HG03571 (cell line): ENCODE measurements at regions not wholly inside any gene's neighbourhood (a gene's known extent, or its start where the extent isn't known, plus 50 kb on each side); places are given as distances from the start of the nearest gene placed in this dataset.

Experiments
- ATAC-seq: cut with Tn5 transposase; IDR thresholded peaks from one replicate; pipeline ENCODE4 v1.9.1; 2021; ENCODE audit not compliant: unreplicated experiment

- ATAC-seq, result no peak
These were observed 648.3 kb upstream of the CFAP20DC start for GRCh38 chr3:59698091-59698490.

DNA sequence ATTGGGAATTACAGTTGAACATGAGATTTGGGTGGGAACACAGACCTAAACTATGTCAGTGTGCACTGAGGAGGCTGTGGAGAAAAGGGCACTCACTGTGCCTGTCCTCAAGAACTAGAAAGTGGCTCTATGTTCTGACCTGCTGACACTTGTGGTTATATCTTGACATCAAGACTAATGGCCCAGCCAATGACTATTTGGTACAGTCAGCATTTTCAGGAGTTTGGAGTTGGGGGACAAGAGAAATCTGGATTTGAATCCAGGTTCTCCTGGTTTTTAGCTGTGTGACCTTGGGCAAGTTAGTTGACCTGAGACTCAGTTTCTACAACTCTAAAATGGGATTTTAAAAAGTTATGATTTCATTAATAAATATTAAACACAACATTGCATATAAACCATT is 647.0 kb upstream of the CFAP20DC start:
- no peak for ATAC-seq

- ATAC-seq, result no peak
These were observed 646.0 kb upstream of the CFAP20DC start for GRCh38 chr3:59695860-59696259.

- no peak for ATAC-seq
These were observed 642.3 kb upstream of the CFAP20DC start for GRCh38 chr3:59692117-59692516.

DNA sequence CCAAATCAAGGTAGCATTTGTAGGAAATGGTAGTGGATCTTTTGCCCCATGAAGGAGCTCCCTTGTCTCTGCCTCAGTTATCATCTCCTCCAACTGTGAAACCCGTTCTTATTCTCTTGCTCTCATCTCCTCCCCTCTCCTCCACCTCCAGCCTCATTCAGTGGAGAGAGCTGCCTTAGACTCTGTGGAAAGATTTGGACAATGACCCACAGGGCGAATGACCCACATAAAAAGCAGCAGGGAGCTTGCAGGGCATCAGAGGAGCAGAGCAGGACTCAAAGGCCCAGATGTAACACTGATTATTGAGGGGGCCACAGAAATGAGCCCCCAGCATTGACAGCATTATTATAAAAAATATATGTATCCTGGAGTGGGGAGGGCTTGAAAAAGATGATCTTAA is 641.1 kb upstream of the CFAP20DC start:
- no peak for ATAC-seq

- ATAC-seq, result no peak
These were observed 638.8 kb upstream of the CFAP20DC start for GRCh38 chr3:59688636-59689035.

- ATAC-seq, result no peak
These were observed 635.6 kb upstream of the CFAP20DC start for GRCh38 chr3:59685432-59685831.

- ATAC-seq, result no peak
These were observed 634.9 kb upstream of the CFAP20DC start for GRCh38 chr3:59684766-59685165.

DNA sequence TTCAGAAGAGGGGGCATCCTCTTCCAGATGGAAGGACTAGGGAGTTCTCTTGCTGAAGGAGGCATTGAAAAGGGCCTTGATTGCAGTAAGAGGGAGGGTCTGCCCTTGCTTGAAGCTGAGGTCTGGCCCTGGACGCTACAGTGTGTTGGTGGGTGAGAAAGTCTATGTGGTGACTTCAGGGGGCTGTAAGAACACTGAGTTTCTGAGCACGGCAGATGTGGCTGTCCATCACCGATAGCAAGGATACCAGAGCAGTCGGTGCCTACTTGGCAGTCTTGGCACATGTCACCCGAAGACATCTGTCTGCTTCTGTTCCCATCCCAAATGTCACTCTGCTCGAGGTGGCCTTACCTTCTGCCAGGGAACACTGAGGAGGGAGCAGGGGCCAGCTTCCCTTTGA is 631.1 kb upstream of the CFAP20DC start:
- ATAC-seq, result no peak

DNA sequence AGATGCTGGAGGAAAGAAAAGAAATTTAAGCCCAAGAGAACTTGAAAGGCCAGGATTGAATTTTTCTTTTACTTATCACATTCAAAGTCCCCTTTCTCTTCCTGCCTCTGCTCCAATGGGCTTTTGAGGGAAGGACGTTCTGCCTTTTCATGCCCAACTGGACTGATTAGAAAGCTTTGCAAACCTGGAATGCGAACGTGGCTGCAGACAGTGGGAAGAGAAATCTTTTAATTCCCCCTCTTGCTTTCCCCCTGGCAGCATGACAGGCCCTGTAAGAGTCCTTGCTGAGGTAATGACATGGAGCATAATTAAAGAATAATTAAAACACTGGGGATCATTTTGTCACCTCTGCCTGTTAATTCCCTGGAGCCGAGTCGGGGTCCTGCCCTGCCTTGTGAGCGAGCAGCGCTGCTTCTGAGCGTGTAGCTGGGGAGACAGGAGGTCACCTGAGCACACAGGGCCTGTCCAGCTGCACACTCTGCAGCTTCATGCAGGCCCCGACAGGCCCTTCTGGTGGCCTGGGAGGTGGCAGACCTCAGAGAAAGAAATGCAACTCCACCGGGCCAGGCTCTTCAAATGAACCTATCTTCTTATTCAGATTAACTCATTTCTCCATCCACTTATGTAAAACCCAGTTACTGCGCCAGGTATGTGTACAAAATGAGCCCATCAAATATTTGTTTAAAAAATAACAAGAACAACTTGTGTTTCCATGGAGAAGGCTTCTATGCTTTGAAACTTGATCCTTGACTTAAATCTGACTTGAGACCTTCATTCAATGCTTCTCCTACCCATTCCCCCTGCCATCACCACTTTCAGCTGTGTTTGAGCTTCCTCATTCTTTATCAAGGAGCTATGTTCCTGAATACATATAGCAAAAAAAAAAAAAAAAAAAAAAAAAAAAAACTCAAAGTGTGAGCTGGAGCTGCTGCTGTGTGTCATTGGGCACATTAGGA is 628.2 kb upstream of the CFAP20DC start:
- ATAC-seq, result no peak

GRCh38 chr3:59675495-59675894 is 625.7 kb upstream of the CFAP20DC start:
- no peak for ATAC-seq

DNA sequence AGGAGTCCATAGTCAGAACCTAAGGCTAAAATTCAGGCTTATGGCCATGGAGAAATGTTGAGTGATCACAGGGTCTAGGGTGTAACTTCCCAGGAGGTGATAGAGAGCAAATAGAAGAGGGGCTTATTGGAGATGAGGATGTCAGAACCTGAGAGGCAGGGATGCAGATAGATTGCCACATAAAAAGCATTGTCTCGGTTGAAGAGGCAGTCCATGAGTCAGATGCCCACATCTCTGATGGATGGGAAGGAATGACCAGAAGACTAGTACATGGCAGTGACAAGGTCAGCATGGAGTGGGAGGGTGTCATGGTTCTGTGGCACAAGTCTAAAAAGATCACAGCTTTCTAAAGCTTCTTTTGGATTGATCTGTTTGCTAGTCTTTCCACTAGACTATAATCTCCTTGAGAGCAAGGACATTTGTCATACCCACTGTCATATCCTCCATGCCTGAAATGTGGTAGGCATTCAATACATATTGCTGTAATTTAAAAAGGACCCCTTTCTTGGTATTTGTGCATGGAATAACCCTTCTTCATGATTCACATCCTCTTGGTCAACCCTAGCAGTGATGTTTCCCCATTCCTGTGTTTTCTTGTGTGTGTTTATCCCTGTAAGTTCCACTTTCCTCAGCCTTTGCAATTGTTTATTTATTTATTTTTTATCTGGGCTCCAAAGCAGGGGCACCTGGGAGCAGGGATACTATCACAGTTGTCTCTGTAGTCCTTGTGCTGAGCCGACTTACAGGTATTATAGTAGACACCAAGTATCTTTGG is 613.4 kb upstream of the CFAP20DC start:
- ATAC-seq, result no peak

DNA sequence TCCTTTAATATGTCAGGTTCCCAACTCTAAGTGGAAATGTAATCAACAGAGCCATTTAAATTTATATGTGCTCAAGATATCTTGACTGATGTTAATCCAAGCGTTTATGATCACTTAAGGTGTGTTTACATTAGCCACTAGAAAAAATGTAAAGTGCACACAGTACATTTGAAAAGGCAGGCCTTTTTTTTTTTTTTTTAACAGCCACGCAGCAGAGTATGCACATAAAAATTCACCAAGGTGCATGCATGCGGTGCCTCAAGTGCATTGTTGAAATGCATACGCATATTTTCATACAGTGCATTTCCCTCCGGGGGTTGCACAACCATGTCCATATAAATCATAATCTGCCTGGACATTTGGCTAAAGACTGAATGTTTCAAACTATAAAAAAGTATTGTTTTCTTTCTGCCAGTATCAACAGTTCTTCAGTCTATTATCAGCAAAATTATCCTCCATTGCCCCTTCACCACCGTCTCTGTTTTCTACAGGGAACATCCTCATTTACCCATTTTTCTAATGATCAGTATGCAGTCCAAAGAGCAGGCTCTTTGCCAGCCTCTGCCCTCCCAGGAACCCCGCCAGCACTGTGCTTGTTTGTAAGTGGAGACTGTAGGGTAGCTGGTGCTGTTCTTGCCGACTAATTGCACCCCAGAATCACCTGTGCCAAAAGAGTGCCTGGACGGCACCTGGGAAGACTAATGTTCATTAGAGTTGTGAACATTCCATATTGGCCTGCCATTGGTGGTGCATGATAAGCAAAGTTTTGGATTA is 611.2 kb upstream of the CFAP20DC start:
- no peak for ATAC-seq

DNA sequence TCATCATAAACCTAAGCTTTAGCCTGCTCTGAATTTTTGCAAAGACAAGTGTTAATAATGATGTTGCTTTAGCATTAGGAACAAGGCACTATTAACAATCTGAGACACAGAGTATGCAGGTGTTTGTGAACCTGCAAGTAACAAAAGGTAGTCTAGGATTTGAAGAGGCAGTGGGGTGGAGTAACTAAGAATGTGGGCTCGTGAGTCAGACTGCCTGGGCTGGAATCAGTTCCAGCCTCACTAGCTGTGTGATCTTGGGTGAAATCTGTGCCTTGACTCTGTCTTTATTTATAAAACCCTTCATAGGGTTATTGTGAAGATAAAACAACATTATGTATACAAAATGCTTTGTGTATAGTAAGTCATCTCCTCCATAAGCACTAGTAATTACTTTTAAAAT is 610.6 kb upstream of the CFAP20DC start:
- ATAC-seq, result no peak

DNA sequence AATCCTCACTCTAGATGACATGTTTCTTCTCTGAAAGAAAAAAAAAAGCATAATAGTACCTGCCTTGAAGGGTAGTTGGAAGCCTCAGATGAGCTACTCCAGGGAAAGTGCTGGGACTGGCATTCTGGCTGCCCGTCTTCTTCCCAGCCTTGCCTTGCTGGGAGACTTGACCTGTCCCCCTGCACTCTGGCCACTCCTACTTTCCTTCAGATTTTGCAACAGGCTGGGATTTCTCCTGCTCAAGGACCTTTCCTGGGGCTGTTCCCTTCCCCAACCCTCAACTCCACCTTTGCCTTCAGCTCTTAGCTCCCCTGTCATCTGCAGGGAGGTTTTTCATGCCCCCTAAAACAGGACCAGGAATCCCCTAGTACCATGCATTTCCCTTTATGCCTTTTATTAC is 609.9 kb upstream of the CFAP20DC start:
- no peak for ATAC-seq

GRCh38 chr3:59658866-59659265 is 609.0 kb upstream of the CFAP20DC start:
- no peak for ATAC-seq

DNA sequence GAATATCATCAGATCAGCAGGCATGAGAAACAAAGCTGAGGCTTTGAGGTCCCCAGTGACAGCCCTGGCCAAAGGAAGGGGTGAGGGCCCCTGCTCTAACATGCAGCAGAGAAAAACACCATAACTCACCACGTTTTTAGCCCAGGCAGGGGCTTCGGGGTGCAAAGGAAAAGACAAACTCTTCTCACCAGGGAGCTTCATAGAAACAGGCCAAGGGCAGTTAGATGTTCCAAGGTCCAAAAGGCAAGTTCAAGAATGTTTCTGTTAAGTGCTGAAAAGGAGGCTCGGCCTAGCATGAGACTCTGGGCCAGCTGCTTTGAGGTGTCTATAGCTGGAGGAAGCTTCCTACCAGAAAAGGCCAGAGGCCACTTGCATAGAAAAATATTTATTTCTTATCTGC is 608.4 kb upstream of the CFAP20DC start:
- no peak for ATAC-seq

DNA sequence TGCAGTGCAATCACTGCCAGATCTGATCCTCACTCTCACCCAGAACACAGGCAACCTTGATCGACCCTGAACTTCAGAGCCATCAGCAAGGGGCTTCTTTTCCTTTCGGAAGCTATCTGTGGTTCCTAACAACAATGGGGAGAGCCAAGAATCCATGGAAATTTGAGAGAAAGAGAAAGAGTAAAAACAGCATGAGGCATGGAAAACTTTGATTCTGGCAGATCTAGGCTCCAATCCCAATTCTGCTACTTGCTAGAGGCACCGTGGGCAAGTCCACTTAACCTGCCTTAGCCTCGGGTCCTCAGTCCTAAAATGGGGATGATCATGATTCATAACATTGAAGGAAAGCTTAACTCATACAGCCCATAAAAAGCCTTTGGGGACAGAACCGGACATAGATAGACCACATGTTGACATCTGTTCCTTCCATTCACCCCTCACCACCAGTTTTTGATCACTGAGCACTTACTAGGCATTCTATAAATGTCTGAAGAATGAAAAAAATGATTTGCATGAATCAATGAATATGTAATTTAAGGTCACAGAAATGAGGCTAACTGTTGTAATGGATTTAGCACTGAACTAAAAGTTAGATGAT is 605.7 kb upstream of the CFAP20DC start:
- ATAC-seq, result no peak

DNA sequence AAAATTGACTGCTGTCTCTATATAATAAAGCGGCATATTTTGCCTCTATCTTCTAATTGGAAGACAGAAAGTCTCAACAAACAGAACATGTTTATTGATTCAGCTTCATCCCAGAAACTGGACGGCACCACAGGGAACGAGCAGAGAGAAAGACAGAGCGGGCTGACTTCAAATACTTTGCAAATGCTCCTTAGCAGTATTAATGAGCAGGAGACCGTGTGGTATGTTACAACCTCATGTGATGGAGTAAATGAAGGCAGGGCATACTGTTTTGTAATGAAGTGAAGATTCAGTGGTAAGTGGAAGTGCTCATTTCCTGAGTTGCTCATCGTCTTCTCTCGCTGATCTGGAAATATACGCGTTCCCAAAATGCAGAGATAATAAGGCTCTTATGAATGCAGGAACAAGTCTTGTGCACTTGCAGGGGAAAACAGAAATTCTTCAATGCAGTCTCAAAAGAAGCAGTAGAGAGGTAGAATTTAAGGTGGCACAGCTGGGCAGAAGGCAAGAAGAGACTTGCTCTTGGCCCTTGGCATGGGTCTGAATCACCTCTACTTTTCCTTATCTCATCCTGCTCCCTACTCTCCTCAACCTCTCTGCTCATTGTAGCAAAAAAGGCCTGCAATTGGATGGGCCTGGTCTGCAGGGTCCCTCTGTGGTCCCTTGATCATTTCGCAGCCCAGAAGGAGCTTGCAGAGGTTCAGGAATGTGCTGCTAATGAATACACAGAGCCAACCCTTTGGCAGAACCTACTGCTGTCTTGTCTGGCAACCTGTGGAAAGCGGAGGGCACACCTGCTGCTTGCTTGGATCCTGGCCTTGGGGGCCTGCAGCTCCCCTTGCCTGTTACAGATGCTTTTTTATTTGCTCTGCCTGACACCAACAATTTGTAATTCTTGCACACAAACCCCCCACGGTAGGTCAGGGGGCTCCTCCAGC is 604.9 kb upstream of the CFAP20DC start:
- ATAC-seq, result no peak

DNA sequence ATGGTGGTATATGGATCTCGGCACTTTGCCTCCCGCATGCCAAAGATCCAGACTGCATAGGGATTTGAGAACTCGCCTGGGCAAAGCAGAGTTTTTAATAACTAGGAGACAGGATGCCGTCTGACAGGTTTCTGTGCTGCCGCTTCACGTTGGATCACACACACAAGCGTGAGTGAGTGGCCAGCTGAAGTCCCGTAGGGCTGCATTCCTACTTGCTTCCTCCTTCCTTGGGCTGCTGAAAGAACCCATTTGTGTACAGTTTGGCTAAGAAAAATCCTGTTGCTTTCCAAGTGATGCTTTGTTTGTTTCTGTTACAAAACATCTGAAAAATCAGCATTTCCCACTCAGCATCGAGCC is 604.3 kb upstream of the CFAP20DC start:
- no peak for ATAC-seq
